ENCODE measurements at regions not wholly inside any gene's neighbourhood (a gene's known extent, or its start where the extent isn't known, plus 50 kb on each side); places are given as distances from the start of the nearest gene placed in this dataset.

GRCh38 chr9:31040564-31040963 lies 1343.9 kb upstream of the ACO1 start:
- Histone ChIP-seq H3K4me3 (no peak overlapping the region), H3K9ac (ENCODE audit: control insufficient read depth, insufficient read depth, low read length) (no peak overlapping the region), H3K79me2 (ENCODE audit: control insufficient read depth, insufficient read depth, low read length) (no peaks in the 10 kb centered on the region), H3K4me1 (ENCODE audit: control insufficient read depth, insufficient read depth, low read length) (no peaks in the 10 kb centered on the region), H3K36me3 (ENCODE audit: control insufficient read depth in 2 of 2, insufficient read depth in 2 of 2, low read length in 1 of 2) (no peaks in the 10 kb centered on the region), H3K4me2 (ENCODE audit: control insufficient read depth, insufficient read depth) (no peak overlapping the region), H3K27me3 (replicated peaks in 1 of 2; ENCODE audit: control insufficient read depth in 2 of 2, insufficient read depth in 2 of 2, low read length in 1 of 2) (no peaks in the 10 kb centered on the region), H3K9me3 (replicated peaks; ENCODE audit: control insufficient read depth, insufficient read depth, low read length) (no peaks in the 10 kb centered on the region), H3K27ac (ENCODE audit: control insufficient read depth, insufficient read depth) (no peak overlapping the region), H2AFZ (ENCODE audit: control insufficient read depth, low read depth, low read length) (no peak overlapping the region), H4K20me1 (ENCODE audit: control insufficient read depth, insufficient read depth) (no peaks in the 10 kb centered on the region)
- SMC1A ChIA-PET (ENCODE audit: uncharacterized antibody, unreplicated experiment), result no interaction called here
- ATAC-seq (no peak), FAIRE-seq (no peak), DNase-seq (ENCODE audit: low read depth, low spot score) (no peak)
- intact Hi-C loops (cut with micrococcal nuclease; ENCODE audit: unreplicated experiment), result no loop called here
- POLR2A ChIA-PET, result no interaction called here
- no peak for TF ChIP-seq STAT1 (conservative IDR thresholded peaks at IDR 0.05)
- CTCF ChIA-PET, result no interaction called here
- RAD21 ChIA-PET (ENCODE audit: unreplicated experiment), result no interaction called here
- in situ Hi-C loops (cut with MboI), result no loop called here
- WGBS (ENCODE audit: insufficient coverage, insufficient replicate concordance, low lambda C conversion rate, missing lambda C conversion rate), result 46% methylated on average over 4 of the region's 4 CpGs
- no TSS peak for BruUV-seq (replicated peaks)

GRCh38 chr9:31045810-31046209 lies 1338.6 kb upstream of the ACO1 start:
- Histone ChIP-seq H3K27ac (ENCODE audit: control insufficient read depth, insufficient read depth) (no peak overlapping the region), H3K79me2 (ENCODE audit: control insufficient read depth, insufficient read depth, low read length) (no peaks in the 10 kb centered on the region), H3K4me2 (ENCODE audit: control insufficient read depth, insufficient read depth) (no peak overlapping the region), H4K20me1 (ENCODE audit: control insufficient read depth, insufficient read depth) (no peaks in the 10 kb centered on the region), H3K9me3 (replicated peaks; ENCODE audit: control insufficient read depth, insufficient read depth, low read length) (no peaks in the 10 kb centered on the region), H3K36me3 (ENCODE audit: control insufficient read depth in 2 of 2, insufficient read depth in 2 of 2, low read length in 1 of 2) (no peaks in the 10 kb centered on the region), H2AFZ (ENCODE audit: control insufficient read depth, low read depth, low read length) (no peak overlapping the region), H3K4me1 (ENCODE audit: control insufficient read depth, insufficient read depth, low read length) (no peaks in the 10 kb centered on the region), H3K4me3 (no peak overlapping the region), H3K27me3 (replicated peaks in 1 of 2; ENCODE audit: control insufficient read depth in 2 of 2, insufficient read depth in 2 of 2, low read length in 1 of 2) (no peaks in the 10 kb centered on the region), H3K9ac (ENCODE audit: control insufficient read depth, insufficient read depth, low read length) (no peak overlapping the region)
- no peak for FAIRE-seq
- POLR2A ChIA-PET, result no interaction called here
- DNase-seq (ENCODE audit: low read depth, low spot score), result no peak
- SMC1A ChIA-PET (ENCODE audit: uncharacterized antibody, unreplicated experiment), result interaction anchor here (0.6 kb wide), 1 partner anchor 84 kb away, joined by 3 read pairs; no protein-coding TSS in a partner anchor
- RAD21 ChIA-PET (ENCODE audit: unreplicated experiment), result no interaction called here
- CTCF ChIA-PET, result no interaction called here
- intact Hi-C loops (cut with micrococcal nuclease; ENCODE audit: unreplicated experiment), result no loop called here
- 48% methylated on average over 1 of the region's 1 CpG for WGBS (ENCODE audit: insufficient coverage, insufficient replicate concordance, low lambda C conversion rate, missing lambda C conversion rate)
- no peak for ATAC-seq
- no TSS peak for BruUV-seq (replicated peaks)
- in situ Hi-C loops (cut with MboI), result no loop called here
- TF ChIP-seq BCLAF1 (IDR thresholded peaks at IDR 0.05) (no peak), SUZ12 (IDR thresholded peaks at IDR 0.05; ENCODE audit: unreplicated experiment) (no peak), CUX1 (IDR thresholded peaks at IDR 0.05; ENCODE audit: insufficient replicate concordance, low read depth, low read length) (no peak), CHD4 (IDR thresholded peaks at IDR 0.05) (no peak), BCL3 (IDR thresholded peaks at IDR 0.05; ENCODE audit: borderline replicate concordance, insufficient read depth, low read depth, low read length, poor library complexity, severe bottlenecking) (no peak), TCF3 (IDR thresholded peaks at IDR 0.05; ENCODE audit: borderline replicate concordance, insufficient read depth, low read depth, low read length) (no peak), CHD1 (IDR thresholded peaks at IDR 0.05; ENCODE audit: low read depth, low read length) (no peak)
